ENCODE measurements at regions not wholly inside any gene's neighbourhood (a gene's known extent, or its start where the extent isn't known, plus 50 kb on each side); places are given as distances from the start of the nearest gene placed in this dataset.

GRCh38 chr13:97522243-97522642 is 88.3 kb downstream of the RAP2A start:
- TF ChIP-seq POLR2AphosphoS2 (conservative IDR thresholded peaks at IDR 0.05; ENCODE audit: low read length) (no peak), REST (IDR thresholded peaks at IDR 0.05) (no peak), MAFK (IDR thresholded peaks at IDR 0.05; ENCODE audit: partially characterized antibody) (no peak), CHD2 (IDR thresholded peaks at IDR 0.05; ENCODE audit: low read length, partially characterized antibody) (no peak), MAZ (IDR thresholded peaks at IDR 0.05; ENCODE audit: borderline replicate concordance, low read depth, low read length) (no peak), MAX (IDR thresholded peaks at IDR 0.05) (no peak)

Data from A549 (cell line).